ENCODE measurements at regions not wholly inside any gene's neighbourhood (a gene's known extent, or its start where the extent isn't known, plus 50 kb on each side); places are given as distances from the start of the nearest gene placed in this dataset.

DNA sequence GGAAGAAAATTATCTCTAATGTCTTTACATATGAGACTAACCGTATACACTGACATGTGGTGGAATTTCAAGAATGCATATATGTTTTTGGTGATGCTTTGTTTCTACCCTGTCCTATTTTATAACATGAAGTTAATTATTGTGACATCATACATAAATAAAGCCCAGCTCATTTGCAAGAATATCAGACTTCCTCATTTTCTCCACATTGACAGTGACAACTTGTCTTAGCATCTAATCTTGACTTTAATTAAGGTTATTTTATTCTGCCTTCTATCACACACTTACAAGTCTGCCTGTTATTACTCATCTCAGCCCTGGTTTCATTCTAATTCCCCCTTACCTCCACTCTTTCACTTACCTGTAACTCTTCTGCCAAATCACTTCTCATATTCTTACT lies 140.6 kb upstream of the STARD13 start:
- no peaks in the 10 kb centered on the region for H3K4me1 Mint-ChIP-seq (ENCODE audit: low read depth)
- peaks cover 7% of the 10 kb centered on the region for H3K27me3 Mint-ChIP-seq (ENCODE audit: insufficient read depth)
- TF ChIP-seq, protein P1, sequence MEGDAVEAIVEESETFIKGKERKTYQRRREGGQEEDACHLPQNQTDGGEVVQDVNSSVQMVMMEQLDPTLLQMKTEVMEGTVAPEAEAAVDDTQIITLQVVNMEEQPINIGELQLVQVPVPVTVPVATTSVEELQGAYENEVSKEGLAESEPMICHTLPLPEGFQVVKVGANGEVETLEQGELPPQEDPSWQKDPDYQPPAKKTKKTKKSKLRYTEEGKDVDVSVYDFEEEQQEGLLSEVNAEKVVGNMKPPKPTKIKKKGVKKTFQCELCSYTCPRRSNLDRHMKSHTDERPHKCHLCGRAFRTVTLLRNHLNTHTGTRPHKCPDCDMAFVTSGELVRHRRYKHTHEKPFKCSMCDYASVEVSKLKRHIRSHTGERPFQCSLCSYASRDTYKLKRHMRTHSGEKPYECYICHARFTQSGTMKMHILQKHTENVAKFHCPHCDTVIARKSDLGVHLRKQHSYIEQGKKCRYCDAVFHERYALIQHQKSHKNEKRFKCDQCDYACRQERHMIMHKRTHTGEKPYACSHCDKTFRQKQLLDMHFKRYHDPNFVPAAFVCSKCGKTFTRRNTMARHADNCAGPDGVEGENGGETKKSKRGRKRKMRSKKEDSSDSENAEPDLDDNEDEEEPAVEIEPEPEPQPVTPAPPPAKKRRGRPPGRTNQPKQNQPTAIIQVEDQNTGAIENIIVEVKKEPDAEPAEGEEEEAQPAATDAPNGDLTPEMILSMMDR (IDR thresholded peaks at IDR 0.05) = no peak
- no peaks in the 10 kb centered on the region for H3K36me3 Mint-ChIP-seq (ENCODE audit: low read depth)
- no peak overlapping the region for H3K4me3 Mint-ChIP-seq
- DNase-seq = no peak
- H3K27ac Mint-ChIP-seq = no peak overlapping the region
- no peaks in the 10 kb centered on the region for H3K9me3 Mint-ChIP-seq

- TF ChIP-seq, protein P1 (IDR thresholded peaks at IDR 0.05) = no peak
- Mint-ChIP-seq H3K27ac (no peak overlapping the region), H3K4me1 (ENCODE audit: low read depth) (peaks cover 8% of the 10 kb centered on the region), H3K36me3 (ENCODE audit: low read depth) (no peaks in the 10 kb centered on the region), H3K27me3 (ENCODE audit: insufficient read depth) (peaks cover 3% of the 10 kb centered on the region; the same call in 1 of the 2 replicates), H3K9me3 (no peaks in the 10 kb centered on the region), H3K4me3 (no peak overlapping the region)
- DNase-seq = no peak
Measured at GRCh38 chr13:33433316-33433715, 147.8 kb upstream of the STARD13 start.

DNA sequence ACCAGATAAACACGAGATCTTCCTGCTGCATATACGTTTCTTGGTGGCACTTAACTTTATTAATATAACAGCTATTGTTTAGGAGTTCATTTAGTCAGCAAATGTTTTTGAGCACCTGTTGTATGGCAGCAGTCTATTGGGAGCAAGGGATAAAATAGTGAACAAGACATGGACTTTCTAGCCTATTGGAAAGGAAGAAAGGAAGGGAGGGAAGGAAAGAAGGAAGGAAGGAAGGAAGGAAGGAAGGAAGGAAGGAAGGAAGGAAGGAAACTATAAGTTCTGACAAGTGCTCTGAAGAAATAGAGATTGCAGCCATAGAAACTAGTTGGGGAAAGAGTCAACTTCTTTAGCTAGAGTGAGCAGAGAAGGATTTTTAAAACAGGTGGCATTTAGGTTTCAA lies 149.1 kb upstream of the STARD13 start:
- no peak for DNase-seq
- TF ChIP-seq, protein P1 (IDR thresholded peaks at IDR 0.05) = no peak
- Mint-ChIP-seq H3K9me3 (no peaks in the 10 kb centered on the region), H3K4me1 (ENCODE audit: low read depth) (peaks cover 8% of the 10 kb centered on the region), H3K27me3 (ENCODE audit: insufficient read depth) (no peaks in the 10 kb centered on the region), H3K36me3 (ENCODE audit: low read depth) (no peaks in the 10 kb centered on the region), H3K4me3 (no peak overlapping the region), H3K27ac (no peak overlapping the region)

GRCh38 chr13:33435207-33435606 lies 149.7 kb upstream of the STARD13 start:
- no peak for DNase-seq
- Mint-ChIP-seq H3K4me3 (no peak overlapping the region), H3K9me3 (no peaks in the 10 kb centered on the region), H3K4me1 (ENCODE audit: low read depth) (peaks cover 8% of the 10 kb centered on the region), H3K27me3 (ENCODE audit: insufficient read depth) (no peaks in the 10 kb centered on the region; the same call in 1 of the 2 replicates), H3K36me3 (ENCODE audit: low read depth) (no peaks in the 10 kb centered on the region), H3K27ac (no peak overlapping the region)
- TF ChIP-seq, protein P1 (IDR thresholded peaks at IDR 0.05) = no peak

DNA sequence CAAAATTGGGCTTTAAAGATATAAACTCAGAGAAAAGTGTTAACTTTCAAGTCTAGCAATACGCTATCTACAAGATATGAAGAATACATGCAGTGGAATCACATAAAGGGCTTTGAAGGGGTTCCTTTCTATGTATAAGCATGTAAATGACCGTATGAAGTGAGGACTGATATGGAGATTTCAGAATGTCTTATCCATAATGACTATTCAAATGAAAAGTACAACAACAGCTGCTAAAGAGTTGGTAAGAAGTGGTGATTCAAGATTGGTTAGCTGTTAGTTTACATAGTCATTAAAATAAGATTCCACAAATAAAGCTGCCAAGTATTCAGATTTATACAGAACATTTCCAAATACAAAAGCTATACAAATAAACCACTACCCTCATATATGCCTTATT lies 153.4 kb upstream of the STARD13 start:
- DNase-seq = no peak
- no peak overlapping the region for H3K4me3 Mint-ChIP-seq
- no peaks in the 10 kb centered on the region for H3K36me3 Mint-ChIP-seq (ENCODE audit: low read depth)
- H3K9me3 Mint-ChIP-seq = no peaks in the 10 kb centered on the region
- TF ChIP-seq, protein P1 (IDR thresholded peaks at IDR 0.05) = no peak
- peaks cover 2% of the 10 kb centered on the region for H3K27me3 Mint-ChIP-seq (ENCODE audit: insufficient read depth)
- peaks cover 7% of the 10 kb centered on the region for H3K4me1 Mint-ChIP-seq (ENCODE audit: low read depth)
- no peak overlapping the region for H3K27ac Mint-ChIP-seq

- Mint-ChIP-seq H3K4me1 (ENCODE audit: low read depth) (peaks cover 7% of the 10 kb centered on the region), H3K27ac (no peak overlapping the region), H3K36me3 (ENCODE audit: low read depth) (no peaks in the 10 kb centered on the region), H3K27me3 (ENCODE audit: insufficient read depth) (peaks cover 2% of the 10 kb centered on the region), H3K9me3 (no peaks in the 10 kb centered on the region), H3K4me3 (no peak overlapping the region)
- TF ChIP-seq, protein P1 (IDR thresholded peaks at IDR 0.05) = peak; percentile 62
- peak; percentile 23 for DNase-seq
Measured at GRCh38 chr13:33441015-33441414, 155.5 kb upstream of the STARD13 start.
